ENCODE measurements at regions not wholly inside any gene's neighbourhood (a gene's known extent, or its start where the extent isn't known, plus 50 kb on each side); places are given as distances from the start of the nearest gene placed in this dataset.
"Not testable (repeated sequence)": the region's sequence is repeated elsewhere in the genome, so short reads cannot be mapped to it uniquely, and the experiment has no call there.

GRCh38 chr4:189002475-189002874, 863.2 kb downstream of the TRIML1 start:
- Mint-ChIP-seq H3K27me3 (no peaks in the 10 kb centered on the region), H3K27ac (no peak overlapping the region), H3K36me3 (ENCODE audit: low read depth) (no peaks in the 10 kb centered on the region), H3K9me3 (peaks cover 7% of the 10 kb centered on the region), H3K4me3 (no peak overlapping the region), H3K4me1 (no peaks in the 10 kb centered on the region)
- DNase-seq, result no peak
- intact Hi-C loops (cut with micrococcal nuclease), result no loop called here

GRCh38 chr4:189010452-189011217, 871.4 kb downstream of the TRIML1 start:
- H3K27ac Mint-ChIP-seq; H3K36me3 Mint-ChIP-seq (ENCODE audit: low read depth); H3K4me3 Mint-ChIP-seq; intact Hi-C loops (cut with micrococcal nuclease); H3K4me1 Mint-ChIP-seq; H3K27me3 Mint-ChIP-seq; DNase-seq: not testable (repeated sequence)
- peaks cover 15% of the 10 kb centered on the region for H3K9me3 Mint-ChIP-seq

GRCh38 chr4:189021831-189022230, 882.6 kb downstream of the TRIML1 start:
- Mint-ChIP-seq H3K36me3 (ENCODE audit: low read depth) (no peaks in the 10 kb centered on the region), H3K4me1 (no peaks in the 10 kb centered on the region), H3K27me3 (no peaks in the 10 kb centered on the region), H3K4me3 (no peak overlapping the region), H3K9me3 (no peaks in the 10 kb centered on the region), H3K27ac (no peak overlapping the region)
- no peak for DNase-seq
- intact Hi-C loops (cut with micrococcal nuclease), result no loop called here

- Mint-ChIP-seq H3K4me1 (no peaks in the 10 kb centered on the region), H3K36me3 (ENCODE audit: low read depth) (no peaks in the 10 kb centered on the region), H3K27me3 (no peaks in the 10 kb centered on the region), H3K9me3 (no peaks in the 10 kb centered on the region), H3K4me3 (no peak overlapping the region), H3K27ac (no peak overlapping the region)
- intact Hi-C loops (cut with micrococcal nuclease), result no loop called here
- no peak for DNase-seq
Observed at GRCh38 chr4:189022440-189023035, 883.3 kb downstream of the TRIML1 start.

GRCh38 chr4:189029976-189030504, 890.8 kb downstream of the TRIML1 start:
- H3K4me1 Mint-ChIP-seq, result no peaks in the 10 kb centered on the region
- H3K27ac Mint-ChIP-seq, result no peak overlapping the region
- no peak overlapping the region for H3K4me3 Mint-ChIP-seq
- H3K9me3 Mint-ChIP-seq, result peaks cover 3% of the 10 kb centered on the region
- no peaks in the 10 kb centered on the region for H3K36me3 Mint-ChIP-seq (ENCODE audit: low read depth)
- intact Hi-C loops (cut with micrococcal nuclease), result no loop called here
- no peak for DNase-seq
- no peaks in the 10 kb centered on the region for H3K27me3 Mint-ChIP-seq

GRCh38 chr4:189032606-189033338, 893.5 kb downstream of the TRIML1 start:
- intact Hi-C loops (cut with micrococcal nuclease), result no loop called here
- Mint-ChIP-seq H3K9me3 (peaks cover 3% of the 10 kb centered on the region), H3K27ac (no peak overlapping the region), H3K4me3 (no peak overlapping the region), H3K4me1 (no peaks in the 10 kb centered on the region), H3K36me3 (ENCODE audit: low read depth) (no peaks in the 10 kb centered on the region), H3K27me3 (no peaks in the 10 kb centered on the region)
- DNase-seq, result no peak

GRCh38 chr4:189033801-189034347, 894.6 kb downstream of the TRIML1 start:
- no peaks in the 10 kb centered on the region for H3K27me3 Mint-ChIP-seq
- no peaks in the 10 kb centered on the region for H3K36me3 Mint-ChIP-seq (ENCODE audit: low read depth)
- H3K27ac Mint-ChIP-seq, result no peak overlapping the region
- no peaks in the 10 kb centered on the region for H3K4me1 Mint-ChIP-seq
- intact Hi-C loops (cut with micrococcal nuclease), result no loop called here
- H3K4me3 Mint-ChIP-seq, result no peak overlapping the region
- DNase-seq, result no peak
- H3K9me3 Mint-ChIP-seq, result peaks cover 3% of the 10 kb centered on the region

GRCh38 chr4:189035091-189035490, 895.9 kb downstream of the TRIML1 start:
- Mint-ChIP-seq H3K4me1 (no peaks in the 10 kb centered on the region), H3K4me3 (no peak overlapping the region), H3K9me3 (peaks cover 3% of the 10 kb centered on the region), H3K27me3 (no peaks in the 10 kb centered on the region), H3K36me3 (ENCODE audit: low read depth) (no peaks in the 10 kb centered on the region), H3K27ac (no peak overlapping the region)
- DNase-seq, result no peak
- intact Hi-C loops (cut with micrococcal nuclease), result no loop called here

- H3K9me3 Mint-ChIP-seq, result peaks cover 3% of the 10 kb centered on the region
- no peaks in the 10 kb centered on the region for H3K4me1 Mint-ChIP-seq
- no peaks in the 10 kb centered on the region for H3K27me3 Mint-ChIP-seq
- H3K36me3 Mint-ChIP-seq (ENCODE audit: low read depth), result no peaks in the 10 kb centered on the region
- intact Hi-C loops (cut with micrococcal nuclease), result no loop called here
- no peak overlapping the region for H3K27ac Mint-ChIP-seq
- no peak for DNase-seq
- H3K4me3 Mint-ChIP-seq, result no peak overlapping the region
Observed at GRCh38 chr4:189035654-189036053, 896.4 kb downstream of the TRIML1 start.

- Mint-ChIP-seq H3K27ac (no peak overlapping the region), H3K9me3 (peaks cover 2% of the 10 kb centered on the region), H3K27me3 (no peaks in the 10 kb centered on the region), H3K36me3 (ENCODE audit: low read depth) (no peaks in the 10 kb centered on the region), H3K4me1 (no peaks in the 10 kb centered on the region), H3K4me3 (no peak overlapping the region)
- no peak for DNase-seq
- intact Hi-C loops (cut with micrococcal nuclease), result no loop called here
Observed at GRCh38 chr4:189036906-189037305, 897.7 kb downstream of the TRIML1 start.

GRCh38 chr4:189046642-189047041, 894.0 kb upstream of the FRG1 start:
- DNase-seq, result no peak
- no peaks in the 10 kb centered on the region for H3K36me3 Mint-ChIP-seq (ENCODE audit: low read depth)
- H3K9me3 Mint-ChIP-seq, result no peaks in the 10 kb centered on the region
- no peaks in the 10 kb centered on the region for H3K4me1 Mint-ChIP-seq
- no peaks in the 10 kb centered on the region for H3K27me3 Mint-ChIP-seq
- H3K27ac Mint-ChIP-seq, result no peak overlapping the region
- intact Hi-C loops (cut with micrococcal nuclease), result no loop called here
- H3K4me3 Mint-ChIP-seq, result no peak overlapping the region

GRCh38 chr4:189048119-189048518, 892.6 kb upstream of the FRG1 start:
- Mint-ChIP-seq H3K4me1 (no peaks in the 10 kb centered on the region), H3K27ac (no peak overlapping the region), H3K4me3 (no peak overlapping the region), H3K27me3 (no peaks in the 10 kb centered on the region), H3K36me3 (ENCODE audit: low read depth) (no peaks in the 10 kb centered on the region), H3K9me3 (no peaks in the 10 kb centered on the region)
- no peak for DNase-seq
- intact Hi-C loops (cut with micrococcal nuclease), result no loop called here

GRCh38 chr4:189049682-189050081, 891.0 kb upstream of the FRG1 start:
- DNase-seq, result no peak
- Mint-ChIP-seq H3K4me1 (no peaks in the 10 kb centered on the region), H3K9me3 (no peaks in the 10 kb centered on the region), H3K4me3 (no peak overlapping the region), H3K27ac (no peak overlapping the region), H3K36me3 (ENCODE audit: low read depth) (no peaks in the 10 kb centered on the region), H3K27me3 (no peaks in the 10 kb centered on the region)
- intact Hi-C loops (cut with micrococcal nuclease), result no loop called here

GRCh38 chr4:189050643-189051042, 890.0 kb upstream of the FRG1 start:
- no peaks in the 10 kb centered on the region for H3K27me3 Mint-ChIP-seq
- DNase-seq, result no peak
- H3K9me3 Mint-ChIP-seq, result no peaks in the 10 kb centered on the region
- no peak overlapping the region for H3K27ac Mint-ChIP-seq
- H3K4me3 Mint-ChIP-seq, result no peak overlapping the region
- intact Hi-C loops (cut with micrococcal nuclease), result no loop called here
- H3K36me3 Mint-ChIP-seq (ENCODE audit: low read depth), result no peaks in the 10 kb centered on the region
- H3K4me1 Mint-ChIP-seq, result no peaks in the 10 kb centered on the region

Data from activated CD4-positive, alpha-beta T cell treated with anti-CD3 and anti-CD28 coated beads, Interleukin-2, amount 10 ng/mL, durations not matched to agents 24 days and 14 days (primary cell).